Osteoblast (primary cell): ENCODE measurements at regions not wholly inside any gene's neighbourhood (a gene's known extent, or its start where the extent isn't known, plus 50 kb on each side); places are given as distances from the start of the nearest gene placed in this dataset.

Source experiments
- DNase-seq: peaks from one replicate; pipeline ENCODE4 v3.0.0; 2011; ENCODE audit warnings: low spot score, mixed read lengths; ENCODE audit not compliant: insufficient read length; ENCODE audit errors: missing footprints
- H2AFZ ChIP-seq: 2 replicates; pipeline ENCODE4 v1.6.0; 2011; ENCODE audit warnings: mild to moderate bottlenecking, low read length
- H3K27ac ChIP-seq: 2 replicates; pipeline ENCODE4 v1.5.1; 2011; ENCODE audit warnings: mild to moderate bottlenecking, low read depth, low read length, moderate library complexity
- H3K27me3 ChIP-seq: 2 replicates; pipeline ENCODE4 v1.6.0; 2012; ENCODE audit warnings: mild to moderate bottlenecking, control low read depth, inconsistent platforms, low read length, moderate library complexity; ENCODE audit not compliant: insufficient read depth
- H3K36me3 ChIP-seq: 2 replicates; pipeline ENCODE4 v1.5.1; 2011; ENCODE audit warnings: mild to moderate bottlenecking, low read length, control low read depth, moderate library complexity; ENCODE audit not compliant: insufficient read depth
- H3K4me1 ChIP-seq: 2 replicates; pipeline ENCODE4 v1.5.1; 2011; ENCODE audit warnings: mild to moderate bottlenecking, low read length, control low read depth, moderate library complexity; ENCODE audit not compliant: insufficient read depth
- H3K4me2 ChIP-seq: 2 replicates; pipeline ENCODE4 v1.6.0; 2011; ENCODE audit warnings: mild to moderate bottlenecking, low read length; ENCODE audit not compliant: insufficient read depth
- H3K4me3 ChIP-seq: fragments of 200-600 bp; sonication (generic); 3 replicates; pipeline ENCODE4 v1.5.1; 2012; ENCODE audit warnings: mild to moderate bottlenecking, low read length, inconsistent platforms; ENCODE audit not compliant: insufficient read depth
- H3K79me2 ChIP-seq: 2 replicates; pipeline ENCODE4 v1.6.0; 2012; ENCODE audit warnings: mild to moderate bottlenecking, low read length, control low read depth, inconsistent platforms; ENCODE audit not compliant: insufficient read depth
- H3K9me3 ChIP-seq: 2 replicates; pipeline ENCODE4 v1.5.1; 2011; ENCODE audit warnings: low read depth, low read length, control low read depth
- H4K20me1 ChIP-seq: 2 replicates; pipeline ENCODE4 v1.6.0; 2012; ENCODE audit warnings: mild to moderate bottlenecking, low read length, control low read depth; ENCODE audit not compliant: insufficient read depth
- TF ChIP-seq, protein P1 (sequence below): IDR thresholded peaks from 2 replicates; pipeline ENCODE4 v1.5.1; 2011; ENCODE audit warnings: mild to moderate bottlenecking, low read depth, low read length, moderate library complexity; ENCODE audit errors: extremely low read depth

DNA sequence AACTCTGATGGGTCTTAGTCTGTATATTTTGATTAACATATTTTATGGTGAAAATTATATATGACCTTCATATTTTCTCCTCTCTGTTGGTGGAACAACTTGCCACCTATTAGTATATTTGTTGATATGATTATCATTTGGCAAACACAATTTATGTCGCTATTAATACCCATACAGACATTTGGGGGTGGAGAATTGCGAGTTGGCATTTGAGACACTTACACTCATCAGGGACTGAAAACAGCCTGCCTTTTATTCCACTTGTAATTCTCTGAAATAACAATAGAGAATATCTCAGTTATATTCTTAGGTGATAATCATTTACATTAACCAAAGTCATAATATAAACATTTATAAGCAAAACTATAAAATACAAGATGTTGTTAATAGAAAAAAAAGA, 100.5 kb upstream of the RGS18 start:
- H2AFZ ChIP-seq: no peak overlapping the region
- TF ChIP-seq, protein P1, sequence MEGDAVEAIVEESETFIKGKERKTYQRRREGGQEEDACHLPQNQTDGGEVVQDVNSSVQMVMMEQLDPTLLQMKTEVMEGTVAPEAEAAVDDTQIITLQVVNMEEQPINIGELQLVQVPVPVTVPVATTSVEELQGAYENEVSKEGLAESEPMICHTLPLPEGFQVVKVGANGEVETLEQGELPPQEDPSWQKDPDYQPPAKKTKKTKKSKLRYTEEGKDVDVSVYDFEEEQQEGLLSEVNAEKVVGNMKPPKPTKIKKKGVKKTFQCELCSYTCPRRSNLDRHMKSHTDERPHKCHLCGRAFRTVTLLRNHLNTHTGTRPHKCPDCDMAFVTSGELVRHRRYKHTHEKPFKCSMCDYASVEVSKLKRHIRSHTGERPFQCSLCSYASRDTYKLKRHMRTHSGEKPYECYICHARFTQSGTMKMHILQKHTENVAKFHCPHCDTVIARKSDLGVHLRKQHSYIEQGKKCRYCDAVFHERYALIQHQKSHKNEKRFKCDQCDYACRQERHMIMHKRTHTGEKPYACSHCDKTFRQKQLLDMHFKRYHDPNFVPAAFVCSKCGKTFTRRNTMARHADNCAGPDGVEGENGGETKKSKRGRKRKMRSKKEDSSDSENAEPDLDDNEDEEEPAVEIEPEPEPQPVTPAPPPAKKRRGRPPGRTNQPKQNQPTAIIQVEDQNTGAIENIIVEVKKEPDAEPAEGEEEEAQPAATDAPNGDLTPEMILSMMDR: no peak

DNA sequence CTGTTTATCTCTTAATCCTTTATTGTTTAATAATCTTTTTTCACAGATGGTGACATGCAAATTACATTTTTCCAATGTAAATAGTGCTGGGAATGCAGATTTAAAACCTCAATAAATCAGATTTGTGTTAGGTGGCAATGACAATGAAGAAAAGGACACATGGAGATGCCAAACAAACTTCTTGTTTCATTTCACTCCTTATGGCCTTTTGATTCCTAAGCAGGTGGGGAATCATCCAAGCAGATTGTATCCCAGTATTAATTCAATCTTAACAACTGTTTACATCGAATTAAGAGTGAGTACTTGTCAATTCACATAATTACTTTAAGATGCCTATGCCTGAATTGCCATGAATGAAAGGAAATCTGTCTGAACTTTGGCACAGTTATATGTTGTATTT, 98.9 kb upstream of the RGS18 start:
- H3K27ac ChIP-seq: no peak overlapping the region
- H3K79me2 ChIP-seq: no peaks in the 10 kb centered on the region
- H3K4me3 ChIP-seq: no peak overlapping the region
- no peak overlapping the region for H3K4me2 ChIP-seq
- H3K27me3 ChIP-seq: no peaks in the 10 kb centered on the region
- no peaks in the 10 kb centered on the region for H4K20me1 ChIP-seq
- no peak overlapping the region for H2AFZ ChIP-seq
- no peaks in the 10 kb centered on the region for H3K9me3 ChIP-seq
- no peaks in the 10 kb centered on the region for H3K4me1 ChIP-seq
- no peaks in the 10 kb centered on the region for H3K36me3 ChIP-seq
- DNase-seq: no peak
- TF ChIP-seq, protein P1: no peak

More for the DNA sequence above, 100.5 kb upstream of the RGS18 start:
- no peaks in the 10 kb centered on the region for H3K9me3 ChIP-seq
- no peak overlapping the region for H3K4me3 ChIP-seq
- no peaks in the 10 kb centered on the region for H3K4me1 ChIP-seq
- H3K27ac ChIP-seq: no peak overlapping the region
- no peak overlapping the region for H3K4me2 ChIP-seq
- H3K36me3 ChIP-seq: no peaks in the 10 kb centered on the region
- no peaks in the 10 kb centered on the region for H3K27me3 ChIP-seq
- no peak for DNase-seq
- H3K79me2 ChIP-seq: no peaks in the 10 kb centered on the region
- H4K20me1 ChIP-seq: no peaks in the 10 kb centered on the region

DNA sequence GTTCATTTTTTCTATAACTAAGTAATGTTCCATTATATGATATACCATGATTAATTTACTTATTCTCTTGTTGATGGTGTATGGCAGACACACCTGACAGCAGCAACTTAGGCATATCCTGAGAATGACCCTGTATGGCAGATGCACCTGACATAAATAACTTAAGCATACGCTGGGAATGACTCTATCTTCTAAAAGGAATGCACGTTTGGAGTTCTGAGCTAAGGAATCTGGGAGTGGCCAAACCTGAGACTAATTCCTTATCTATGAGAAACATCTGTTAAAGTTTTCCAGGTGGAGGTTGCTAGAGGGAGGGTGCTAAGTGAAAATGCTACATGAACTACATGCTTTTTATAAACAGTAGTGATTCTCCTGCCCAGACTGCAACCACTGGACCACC, 96.7 kb upstream of the RGS18 start:
- Histone ChIP-seq H3K79me2 (no peaks in the 10 kb centered on the region), H3K4me2 (no peak overlapping the region), H4K20me1 (no peaks in the 10 kb centered on the region), H3K4me1 (no peaks in the 10 kb centered on the region), H2AFZ (no peak overlapping the region), H3K27ac (no peak overlapping the region), H3K27me3 (no peaks in the 10 kb centered on the region), H3K9me3 (no peaks in the 10 kb centered on the region), H3K36me3 (no peaks in the 10 kb centered on the region), H3K4me3 (no peak overlapping the region)
- DNase-seq: no peak
- TF ChIP-seq, protein P1: no peak

DNA sequence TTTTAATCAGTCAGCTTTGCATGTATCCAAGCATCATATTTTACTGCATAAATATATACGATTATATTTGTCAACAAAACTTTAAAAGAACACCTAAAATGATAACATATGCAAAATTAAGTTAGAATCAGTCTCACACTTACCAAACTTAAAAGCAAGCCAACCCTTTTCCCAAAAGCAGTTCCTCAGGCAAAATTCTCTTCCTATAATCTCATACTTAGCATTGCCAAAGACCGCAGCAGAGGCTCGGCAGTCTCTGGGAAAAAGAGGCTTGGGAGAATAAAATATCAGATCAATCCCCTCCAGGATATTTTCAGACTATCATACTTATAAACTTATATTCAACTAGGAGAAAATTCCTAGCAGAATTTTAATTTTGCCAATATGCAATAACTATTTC, 93.2 kb upstream of the RGS18 start:
- Histone ChIP-seq H2AFZ (no peak overlapping the region), H3K9me3 (no peaks in the 10 kb centered on the region), H3K79me2 (no peaks in the 10 kb centered on the region), H3K27ac (no peak overlapping the region), H3K36me3 (no peaks in the 10 kb centered on the region), H3K27me3 (no peaks in the 10 kb centered on the region), H3K4me3 (no peak overlapping the region), H3K4me2 (no peak overlapping the region), H3K4me1 (no peaks in the 10 kb centered on the region), H4K20me1 (no peaks in the 10 kb centered on the region)
- TF ChIP-seq, protein P1: no peak
- no peak for DNase-seq
